ENCODE measurements at regions not wholly inside any gene's neighbourhood (a gene's known extent, or its start where the extent isn't known, plus 50 kb on each side); places are given as distances from the start of the nearest gene placed in this dataset.

- Histone ChIP-seq H3K4me3 (no peak overlapping the region), H3K4me1 (peaks cover 0 to 8% (median 1%) of the 10 kb centered on the region in 4 donors), H3K27me3 (no peaks in the 10 kb centered on the region), H3K27ac (replicated peaks in 1 of 4) (no peak overlapping the region), H3K36me3 (no peaks in the 10 kb centered on the region), H3K9me3 (peaks cover 0 to 17% (median 14%) of the 10 kb centered on the region in 4 donors)
- intact Hi-C loops (cut with DNase I) = no loop called here
- TF ChIP-seq EP300 (IDR thresholded peaks at IDR 0.05) (no peak), POLR2A (IDR thresholded peaks at IDR 0.05; ENCODE audit: low read depth) (no peak), CTCF (IDR thresholded peaks at IDR 0.05) (no peak), POLR2AphosphoS5 (IDR thresholded peaks at IDR 0.05) (no peak)
- no peak for DNase-seq (ENCODE audit: extremely low spot score)
- 80% methylated on average over 2 of the region's 2 CpGs for WGBS
Observed at GRCh38 chr6:170124150-170124549, 166.7 kb downstream of the DLL1 start.

GRCh38 chr6:170122651-170123050 lies 168.2 kb downstream of the DLL1 start:
- no peak for DNase-seq (ENCODE audit: extremely low spot score)
- WGBS = 82% methylated on average over 1 of the region's 1 CpG
- intact Hi-C loops (cut with DNase I) = no loop called here

GRCh38 chr6:170117111-170117972 lies 173.5 kb downstream of the DLL1 start:
- 86% methylated on average over 18 of the region's 21 CpGs for WGBS
- intact Hi-C loops (cut with DNase I) = no loop called here
- H3K9me3 ChIP-seq = peaks cover 0 to 17% (median 14%) of the 10 kb centered on the region in 4 donors
- no peak for DNase-seq (ENCODE audit: extremely low spot score)
- H3K27me3 ChIP-seq = no peaks in the 10 kb centered on the region
- H3K27ac ChIP-seq (replicated peaks in 1 of 4) = no peak overlapping the region
- H3K4me3 ChIP-seq = no peak overlapping the region
- H3K36me3 ChIP-seq = no peaks in the 10 kb centered on the region
- H3K4me1 ChIP-seq = no peaks in the 10 kb centered on the region
- TF ChIP-seq POLR2A (IDR thresholded peaks at IDR 0.05; ENCODE audit: low read depth) = no peak
- TF ChIP-seq CTCF (IDR thresholded peaks at IDR 0.05) = no peak
- TF ChIP-seq POLR2AphosphoS5 (IDR thresholded peaks at IDR 0.05) = no peak
- TF ChIP-seq EP300 (IDR thresholded peaks at IDR 0.05) = no peak

More at GRCh38 chr6:170122651-170123050, 168.2 kb downstream of the DLL1 start:
- no peaks in the 10 kb centered on the region for H3K27me3 ChIP-seq
- H3K36me3 ChIP-seq = no peaks in the 10 kb centered on the region
- H3K27ac ChIP-seq (replicated peaks in 1 of 4) = no peak overlapping the region
- no peak for TF ChIP-seq EP300 (IDR thresholded peaks at IDR 0.05)
- peaks cover 0 to 17% (median 14%) of the 10 kb centered on the region in 4 donors for H3K9me3 ChIP-seq
- H3K4me3 ChIP-seq = no peak overlapping the region
- H3K4me1 ChIP-seq = peaks cover 0 to 6% (median 0%) of the 10 kb centered on the region in 4 donors

- no peak for DNase-seq (ENCODE audit: extremely low spot score)
- Histone ChIP-seq H3K4me3 (no peak overlapping the region), H3K9me3 (peaks cover 0 to 17% (median 14%) of the 10 kb centered on the region in 4 donors), H3K27ac (replicated peaks in 1 of 4) (no peak overlapping the region), H3K4me1 (no peaks in the 10 kb centered on the region), H3K36me3 (no peaks in the 10 kb centered on the region), H3K27me3 (no peaks in the 10 kb centered on the region)
- intact Hi-C loops (cut with DNase I) = no loop called here
- WGBS = 45% methylated on average over 7 of the region's 7 CpGs
- no peak for TF ChIP-seq EP300 (IDR thresholded peaks at IDR 0.05)
- TF ChIP-seq POLR2A (IDR thresholded peaks at IDR 0.05; ENCODE audit: low read depth) = no peak
- TF ChIP-seq CTCF (IDR thresholded peaks at IDR 0.05) = no peak
Observed at GRCh38 chr6:170116636-170117035, 174.2 kb downstream of the DLL1 start.

GRCh38 chr6:170114956-170115855 lies 175.7 kb downstream of the DLL1 start:
- no peak for TF ChIP-seq EP300 (IDR thresholded peaks at IDR 0.05)
- TF ChIP-seq POLR2AphosphoS5 (IDR thresholded peaks at IDR 0.05) = no peak
- TF ChIP-seq CTCF (IDR thresholded peaks at IDR 0.05) = no peak
- no peak for TF ChIP-seq POLR2A (IDR thresholded peaks at IDR 0.05; ENCODE audit: low read depth)
- Histone ChIP-seq H3K27me3 (no peaks in the 10 kb centered on the region), H3K4me3 (no peak overlapping the region), H3K4me1 (no peaks in the 10 kb centered on the region), H3K27ac (replicated peaks in 1 of 4) (no peak overlapping the region), H3K9me3 (peaks cover 0 to 12% (median 8%) of the 10 kb centered on the region in 4 donors), H3K36me3 (no peaks in the 10 kb centered on the region)
- WGBS = 79% methylated on average over 9 of the region's 15 CpGs
- intact Hi-C loops (cut with DNase I) = no loop called here
- no peak for DNase-seq (ENCODE audit: extremely low spot score)

All from esophagus muscularis mucosa (tissue), 4 donors.